DMS53 treated with DMSO at 0.1 percent for 48 hours (cell line): ENCODE measurements at regions not wholly inside any gene's neighbourhood (a gene's known extent, or its start where the extent isn't known, plus 50 kb on each side); places are given as distances from the start of the nearest gene placed in this dataset.
A peak's percentile ranks its signal among the peaks of the same experiment; 100 is the strongest.
"Not testable (repeated sequence)": the region's sequence is repeated elsewhere in the genome, so short reads cannot be mapped to it uniquely, and the experiment has no call there.

Source experiments
- DNase-seq: peaks from one replicate; lab custom pipeline; 2025; ENCODE audit not compliant: unreplicated experiment; lab: John Stamatoyannopoulos, UW

GRCh38 chr13:50403311-50403710 is 388.1 kb downstream of the KCNRG start:
- peak; percentile 87 for DNase-seq

DNA sequence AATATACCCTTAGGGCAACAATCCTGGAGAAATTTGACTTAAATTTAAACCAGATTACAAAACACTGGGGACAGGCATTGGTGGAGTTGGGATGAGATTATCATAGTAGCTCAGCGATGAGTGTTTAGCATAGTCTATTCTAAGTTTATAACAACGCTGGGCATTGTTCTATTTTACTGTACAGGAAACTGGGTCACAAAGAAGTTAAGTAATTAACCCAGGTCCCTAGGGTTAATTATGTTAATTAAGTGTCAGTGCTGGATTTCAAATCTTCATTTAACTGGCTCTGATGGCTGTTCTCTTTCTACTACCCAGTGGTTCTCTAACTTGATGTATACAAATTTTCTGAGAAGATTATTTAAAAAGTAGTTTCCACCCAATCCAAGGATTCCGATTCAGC is 388.9 kb downstream of the KCNRG start:
- DNase-seq, result no peak

DNA sequence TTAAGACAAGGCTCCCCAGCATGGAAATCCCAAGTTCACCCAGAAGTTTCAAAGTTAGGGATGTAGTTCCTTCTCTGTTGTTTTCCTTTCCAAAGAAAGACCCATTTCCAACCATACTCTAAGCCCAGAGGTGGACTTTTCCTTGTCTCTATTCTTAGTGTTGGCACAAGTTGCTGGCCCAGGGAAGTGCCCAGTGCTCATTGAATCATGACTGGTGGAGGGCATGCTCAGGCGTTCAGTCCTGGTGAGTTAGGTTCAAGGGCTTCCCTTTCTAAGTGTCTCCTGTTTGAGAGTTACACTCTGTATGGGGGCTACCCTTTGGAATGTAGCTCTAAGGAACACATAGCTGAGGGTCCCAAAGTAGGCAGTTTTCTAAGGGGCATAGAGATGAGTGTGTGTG is 389.5 kb downstream of the KCNRG start:
- no peak for DNase-seq

DNA sequence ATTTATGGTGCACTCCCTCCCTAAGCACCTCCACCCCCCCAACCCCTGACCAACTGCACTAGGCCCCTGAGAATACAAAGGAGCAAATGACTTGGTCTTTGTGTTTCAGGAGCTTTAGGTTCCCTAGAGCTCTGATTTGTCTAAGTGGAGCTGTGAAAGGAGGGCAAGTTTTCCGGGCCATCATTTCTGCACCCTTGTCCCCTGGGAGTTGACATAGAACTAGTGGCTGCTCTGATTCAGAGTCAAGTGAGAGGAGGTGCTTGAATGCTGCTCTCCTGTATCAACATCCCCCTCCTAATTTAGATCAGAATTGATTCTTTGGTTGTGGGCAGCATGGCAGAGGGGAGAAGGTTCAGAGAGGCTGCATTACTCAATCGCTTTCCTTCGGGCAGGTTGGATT is 391.6 kb downstream of the KCNRG start:
- no peak for DNase-seq

- DNase-seq, result no peak
Observed at GRCh38 chr13:50408068-50408467, 392.8 kb downstream of the KCNRG start.

DNA sequence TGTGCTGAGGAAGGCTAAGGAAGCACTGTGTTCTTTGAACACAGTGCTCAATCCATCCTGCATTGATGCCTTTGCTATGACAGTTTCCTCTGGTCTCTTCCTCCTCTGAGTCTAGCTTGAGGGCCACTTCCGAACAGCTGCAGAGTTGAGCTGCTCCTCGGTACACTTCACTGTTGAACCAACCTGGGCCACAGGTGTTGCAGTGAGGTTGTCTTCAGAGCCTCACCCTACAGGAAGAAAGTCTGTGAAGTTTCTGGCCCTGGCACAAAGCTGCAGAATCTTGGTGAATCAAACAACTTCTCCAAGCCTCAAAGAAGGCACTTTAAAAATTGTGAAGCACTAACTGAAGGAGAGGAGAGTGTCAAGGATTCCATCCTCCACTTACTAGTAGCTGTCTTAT is 394.0 kb downstream of the KCNRG start:
- DNase-seq, result no peak

- no peak for DNase-seq
Observed at GRCh38 chr13:50410921-50411746, 395.9 kb downstream of the KCNRG start.

DNA sequence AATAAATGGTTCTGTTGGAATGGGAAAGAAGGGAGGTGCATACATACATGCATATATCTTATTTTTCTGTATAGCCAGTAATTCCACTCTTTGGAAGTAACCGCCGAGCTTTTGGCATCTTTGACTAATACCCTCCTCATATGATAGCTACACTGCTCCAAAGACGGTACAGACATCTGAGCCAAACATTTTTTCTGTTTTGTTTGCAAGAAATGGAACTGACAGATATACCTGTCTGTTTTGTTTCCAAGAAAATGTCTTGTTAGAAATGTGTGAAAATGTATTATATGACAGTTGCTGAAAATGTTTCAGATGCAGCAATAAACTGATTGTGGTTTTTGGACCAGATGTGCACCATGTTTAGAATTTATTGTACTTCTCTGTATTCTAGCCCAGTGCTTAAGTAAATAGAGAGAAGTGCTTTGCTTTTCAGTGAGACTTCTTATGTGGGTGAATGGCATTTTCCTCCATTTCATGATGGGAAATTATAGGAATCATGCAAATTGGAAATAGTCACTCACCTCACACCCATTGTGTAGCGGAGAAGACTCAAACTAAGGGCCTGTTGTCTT is 396.9 kb downstream of the KCNRG start:
- DNase-seq, result no peak

GRCh38 chr13:50414640-50415039 is 399.4 kb downstream of the KCNRG start:
- no peak for DNase-seq

GRCh38 chr13:50415428-50415827 is 400.2 kb downstream of the KCNRG start:
- no peak for DNase-seq

GRCh38 chr13:50417597-50417996 is 402.4 kb downstream of the KCNRG start:
- DNase-seq, result no peak

DNA sequence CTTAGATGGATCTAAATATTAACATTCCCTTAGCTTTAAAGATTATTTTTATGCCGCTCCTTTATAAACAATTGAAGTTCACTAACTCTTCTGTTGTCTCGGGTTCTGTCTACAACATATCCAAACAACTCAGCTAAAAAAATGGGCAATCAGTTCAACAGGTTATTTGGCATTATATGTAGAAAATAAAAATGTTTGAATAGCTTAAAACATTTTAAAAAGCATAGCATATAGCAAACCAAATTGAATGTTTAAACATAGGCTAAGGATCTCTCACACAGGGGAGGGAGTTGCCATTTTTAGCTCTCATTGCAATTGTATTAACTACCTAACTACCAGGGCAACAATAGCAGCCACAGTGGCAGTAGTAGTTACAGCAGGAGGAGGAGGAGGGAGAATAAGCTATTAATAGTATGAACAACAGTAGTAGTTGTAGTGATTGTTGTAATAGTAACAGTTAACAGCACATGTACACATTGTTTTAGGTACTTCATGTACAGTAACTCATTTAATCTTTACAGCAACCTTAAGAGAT is 404.2 kb downstream of the KCNRG start:
- no peak for DNase-seq

GRCh38 chr13:50419896-50420295 is 404.7 kb downstream of the KCNRG start:
- DNase-seq, result no peak

DNA sequence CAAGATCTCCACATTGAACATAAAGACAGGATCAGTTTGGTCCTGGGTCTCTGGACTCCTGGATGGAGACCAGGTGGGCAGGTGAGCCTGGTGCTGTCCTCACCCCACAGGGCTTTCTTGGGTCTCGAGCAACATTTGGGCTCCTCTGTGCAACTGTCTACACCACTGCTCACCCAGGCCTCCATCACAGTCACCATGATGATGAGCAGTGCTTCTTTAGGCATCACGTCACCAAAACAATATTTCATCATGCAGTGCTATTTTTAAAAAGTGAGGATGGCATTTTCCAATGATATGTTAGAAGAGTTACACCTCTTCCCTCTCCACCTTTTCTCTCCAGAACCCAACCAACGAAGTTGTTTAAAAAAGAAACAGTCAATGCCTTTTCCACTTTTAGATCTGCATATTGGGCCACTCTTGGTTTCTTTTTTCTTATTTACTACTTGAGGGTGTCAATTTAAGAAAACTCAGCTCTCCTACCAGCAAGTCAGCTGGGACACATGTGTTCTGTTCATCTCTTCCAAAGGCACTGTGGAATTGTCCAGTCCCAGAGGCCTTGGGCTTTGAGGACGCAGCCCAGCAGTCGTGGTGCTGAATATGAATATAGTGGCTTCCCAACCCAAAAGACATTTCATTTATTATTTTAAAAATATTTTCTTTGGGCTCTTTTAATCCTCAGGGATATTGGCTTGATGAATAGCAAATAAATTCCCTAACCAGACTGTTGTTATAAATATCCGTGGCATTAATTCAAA is 405.7 kb downstream of the KCNRG start:
- DNase-seq, result no peak

DNA sequence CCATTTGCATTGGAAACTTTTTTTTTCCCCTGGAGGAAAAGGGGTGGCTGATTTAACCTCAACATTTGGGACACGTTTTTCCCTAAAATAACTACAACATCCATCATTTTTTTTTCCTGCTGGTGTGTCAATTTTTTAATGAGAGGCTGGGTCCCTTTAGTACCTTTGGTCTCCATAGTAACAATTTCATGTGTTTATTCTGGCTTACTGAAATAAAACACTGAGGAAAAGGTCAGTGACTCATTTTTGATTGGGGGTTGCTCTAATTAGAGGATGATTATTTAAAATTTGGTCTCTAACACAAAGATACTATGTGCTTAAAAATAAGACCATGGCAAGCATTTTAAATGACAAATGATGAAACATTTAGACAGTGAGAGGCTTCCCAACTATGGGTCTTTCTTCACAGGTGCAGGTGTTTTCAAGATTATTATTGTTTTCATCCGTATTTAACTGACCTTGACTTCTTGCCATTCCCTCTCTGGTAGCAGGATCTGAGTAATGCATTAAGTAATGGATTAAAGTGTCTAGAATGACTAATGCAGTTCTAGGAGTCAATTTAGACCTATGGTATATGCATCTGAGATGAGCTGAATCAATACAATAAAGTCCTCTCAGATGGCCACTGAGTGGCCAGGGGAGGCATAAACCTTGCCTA is 406.4 kb downstream of the KCNRG start:
- DNase-seq, result no peak

GRCh38 chr13:50422181-50423148 is 407.2 kb downstream of the KCNRG start:
- no peak for DNase-seq

DNA sequence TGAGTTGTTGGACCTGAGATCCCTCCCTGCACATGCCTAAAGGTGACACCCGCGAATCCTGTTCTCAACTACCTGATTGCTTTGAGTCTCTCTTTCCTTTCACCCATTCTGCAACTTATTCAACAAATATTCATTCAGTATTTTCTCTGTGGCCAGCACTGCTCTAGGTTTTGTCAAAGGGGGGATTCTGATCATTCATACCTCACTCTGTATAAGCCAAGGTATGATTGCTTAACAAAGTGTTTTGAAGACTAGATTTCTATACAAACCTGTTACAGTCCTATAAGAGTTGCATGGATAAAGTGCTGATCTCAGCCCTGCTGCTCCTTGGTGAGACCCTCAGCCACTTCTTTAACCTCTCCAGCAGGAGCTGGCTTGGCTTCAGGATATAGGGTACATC is 409.7 kb downstream of the KCNRG start:
- no peak for DNase-seq

DNA sequence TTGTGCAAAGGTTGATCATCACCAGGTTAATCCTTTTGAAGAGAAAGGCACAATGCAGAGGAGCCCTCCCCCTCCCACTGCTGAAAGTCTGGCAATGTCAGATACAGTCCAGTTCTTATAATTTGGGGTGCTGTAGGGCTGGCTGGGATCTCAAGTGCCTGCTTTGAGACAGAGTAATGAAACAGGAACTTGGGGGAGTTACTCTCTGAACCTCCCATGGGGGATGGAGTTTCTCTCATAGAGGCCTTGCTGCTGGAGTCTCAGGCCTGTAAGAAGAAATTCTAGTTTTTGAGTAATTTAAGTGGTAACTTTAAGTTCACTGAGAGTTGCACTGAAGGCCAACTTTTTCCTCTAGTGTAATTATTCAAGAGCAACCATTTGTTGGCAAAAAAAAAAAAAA is 410.5 kb downstream of the KCNRG start:
- DNase-seq, result no peak

GRCh38 chr13:50426927-50427326 is 411.7 kb downstream of the KCNRG start:
- DNase-seq, result no peak

DNA sequence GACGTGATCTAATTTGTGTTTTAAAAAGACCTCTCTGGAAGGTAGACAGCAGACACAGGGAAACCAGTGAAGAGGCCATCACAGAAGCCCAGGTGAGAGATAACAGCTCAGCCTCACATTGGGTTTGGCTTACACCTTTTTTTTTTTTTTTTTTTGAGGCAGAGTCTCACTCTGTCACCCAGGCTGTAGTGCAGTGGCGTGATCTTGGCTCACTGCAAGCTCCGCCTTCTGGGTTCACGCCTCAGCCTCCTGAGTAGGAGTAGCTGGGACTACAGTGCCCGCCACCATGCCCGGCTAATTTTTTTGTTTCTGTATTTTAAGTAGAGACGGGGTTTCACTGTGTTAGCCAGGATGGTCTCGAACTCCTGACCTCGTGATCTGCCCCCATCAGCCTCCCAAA is 412.3 kb downstream of the KCNRG start:
- DNase-seq, result not testable (repeated sequence)
